ENCODE measurements at regions not wholly inside any gene's neighbourhood (a gene's known extent, or its start where the extent isn't known, plus 50 kb on each side); places are given as distances from the start of the nearest gene placed in this dataset.

DNA sequence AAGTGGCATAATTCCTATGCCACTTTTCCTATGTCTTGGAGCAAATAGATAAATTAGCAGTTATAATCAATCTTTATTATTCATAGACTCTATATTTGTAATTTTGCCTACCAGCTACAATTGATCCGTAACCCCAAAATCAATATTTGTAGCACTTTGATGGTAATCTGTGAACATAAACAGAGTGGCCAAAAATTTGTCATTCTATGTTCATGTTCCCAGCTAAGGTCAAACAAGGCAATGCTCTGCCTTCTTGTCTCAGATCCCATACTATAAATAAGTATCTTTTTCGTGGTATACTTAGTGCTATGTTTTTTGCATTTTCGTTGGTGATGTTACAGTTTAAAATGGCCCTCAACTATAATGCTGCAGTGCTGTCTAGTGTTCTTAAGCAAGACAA lies 228.5 kb downstream of the FZD1 start:
- no peak for TF ChIP-seq POLR2A (IDR thresholded peaks at IDR 0.05; ENCODE audit: low read depth, low read length)
- no peak for TF ChIP-seq POLR2AphosphoS5 (IDR thresholded peaks at IDR 0.05; ENCODE audit: low read depth, low read length)

Data from GM12892 (cell line).